SK-N-SH (cell line): ENCODE measurements at regions not wholly inside any gene's neighbourhood (a gene's known extent, or its start where the extent isn't known, plus 50 kb on each side); places are given as distances from the start of the nearest gene placed in this dataset.

Source experiments
- CTCF ChIA-PET: fragments of 300-600, 350-600 bp; formaldehyde crosslinking; extraction: SDS; loops from one replicate; lab custom pipeline; 2021; lab: Yijun Ruan, JAX
- POLR2A ChIA-PET: fragments of 350-600 bp; sonication (Branson Sonifier 250); formaldehyde crosslinking; extraction: SDS; loops from one replicate; lab custom pipeline; 2020; ENCODE audit warnings: antibody characterized with exemption, inconsistent platforms; lab: Yijun Ruan, JAX
- DNase-seq: peaks from one replicate; pipeline ENCODE4 v3.0.0; 2012
- H2AFZ ChIP-seq: fragments of 200-600 bp; sonication (generic); 2 replicates; pipeline ENCODE4 v1.8.1; 2016; ENCODE audit warnings: antibody characterized with exemption, mild to moderate bottlenecking, low read depth
- H3F3A ChIP-seq: fragments of 200-600 bp; sonication (generic); replicated peaks from 2 replicates; pipeline ENCODE3; 2016; ENCODE audit warnings: antibody characterized with exemption, mild to moderate bottlenecking; ENCODE audit not compliant: insufficient read depth
- H3K27ac ChIP-seq, 2 experiments: fragments of 200-500 bp in 1 of 2; fragments of 200-600 bp in 1 of 2; sonication (Bioruptor generic) in 1 of 2; sonication (generic), shearing (Covaris generic) in 1 of 2; 2 replicates each; pipeline versions ENCODE4 v1.5.1 to v1.6.1; 2014 to 2016; ENCODE audit warnings: low read depth in 2 of 2, inconsistent platforms in 1 of 2, low read length in 1 of 2, mild to moderate bottlenecking in 1 of 2, mixed read lengths in 1 of 2
- H3K27me3 ChIP-seq: fragments of 200-600 bp; sonication (generic), shearing (Covaris generic); 2 replicates; pipeline ENCODE4 v1.6.1; 2016; ENCODE audit warnings: mixed run types; ENCODE audit not compliant: insufficient read depth
- H3K36me3 ChIP-seq, 2 experiments: fragments of 200-500 bp in 1 of 2; fragments of 200-600 bp in 1 of 2; sonication (Bioruptor generic) in 1 of 2; sonication (generic) in 1 of 2; replicated peaks in 1 of 2; 2 replicates each; pipeline versions ENCODE3 to v1.5.1; 2014 to 2016; ENCODE audit warnings: low read length in 1 of 2, mild to moderate bottlenecking in 1 of 2; ENCODE audit not compliant: insufficient read depth in 2 of 2, control insufficient read depth in 1 of 2
- H3K4me1 ChIP-seq, 2 experiments: fragments of 200-500 bp in 1 of 2; fragments of 200-600 bp in 1 of 2; sonication (Bioruptor generic) in 1 of 2; sonication (generic), shearing (Covaris generic) in 1 of 2; 2 replicates each; pipeline versions ENCODE4 v1.5.1 to v1.6.1; 2014 to 2016; ENCODE audit warnings: low read depth in 1 of 2, low read length in 1 of 2, mixed run types in 1 of 2; ENCODE audit not compliant: insufficient read depth in 2 of 2, control insufficient read depth in 1 of 2
- H3K4me2 ChIP-seq: fragments of 200-600 bp; sonication (generic), shearing (Covaris generic); 2 replicates; pipeline ENCODE4 v1.6.1; 2017; ENCODE audit warnings: mixed run types
- H3K4me3 ChIP-seq, 2 experiments: fragments of 200-500 bp in 1 of 2; fragments of 200-600 bp in 1 of 2; sonication (Bioruptor generic) in 1 of 2; sonication (generic), shearing (Covaris generic) in 1 of 2; 2 replicates each; pipeline versions ENCODE4 v1.5.1 to v1.8.1; 2014 to 2016; ENCODE audit warnings: low read depth in 2 of 2, inconsistent platforms in 1 of 2, low read length in 1 of 2, mild to moderate bottlenecking in 1 of 2, mixed read lengths in 1 of 2, moderate library complexity in 1 of 2
- H3K79me2 ChIP-seq: fragments of 200-600 bp; sonication (generic); 2 replicates; pipeline ENCODE4 v1.8.1; 2017; ENCODE audit warnings: mild to moderate bottlenecking; ENCODE audit not compliant: insufficient read depth
- H3K9ac ChIP-seq: fragments of 200-600 bp; sonication (generic); 2 replicates; pipeline ENCODE4 v1.6.1; 2017; ENCODE audit warnings: mixed run types
- H3K9me2 ChIP-seq: fragments of 200-600 bp; sonication (generic); 2 replicates; pipeline ENCODE4 v1.6.1; 2017; ENCODE audit warnings: mixed run types
- H3K9me3 ChIP-seq: fragments of 200-600 bp; sonication (generic); 2 replicates; pipeline ENCODE4 v1.6.1; 2017; ENCODE audit warnings: mixed run types, mild to moderate bottlenecking, moderate library complexity
- H4K20me1 ChIP-seq: fragments of 200-600 bp; sonication (generic); 2 replicates; pipeline ENCODE4 v1.6.1; 2017; ENCODE audit warnings: mild to moderate bottlenecking, mixed run types; ENCODE audit not compliant: insufficient read depth
- CHD2 ChIP-seq: fragments of 150-350 bp; IDR thresholded peaks from 2 replicates; pipeline ENCODE4 v1.6.1; 2018; ENCODE audit warnings: low read length; ENCODE audit not compliant: partially characterized antibody
- CTCF ChIP-seq: fragments of 200-600 bp; sonication (generic); IDR thresholded peaks from 2 replicates; pipeline ENCODE4 v1.6.1; 2017; ENCODE audit warnings: antibody characterized with exemption, mild to moderate bottlenecking, moderate library complexity
- ELF1 ChIP-seq: IDR thresholded peaks from 2 replicates; pipeline ENCODE4 v1.4.0; 2012
- FOSL2 ChIP-seq: IDR thresholded peaks from 2 replicates; pipeline ENCODE4 v1.4.0; 2012; ENCODE audit warnings: low read depth, mild to moderate bottlenecking, moderate library complexity, borderline replicate concordance
- MXI1 ChIP-seq: IDR thresholded peaks from 2 replicates; pipeline ENCODE4 v1.6.1; 2012; ENCODE audit warnings: mild to moderate bottlenecking, low read depth, low read length, improper control_type of control experiment
- PBX3 ChIP-seq: IDR thresholded peaks from 2 replicates; pipeline ENCODE4; 2012
- POLR2AphosphoS5 ChIP-seq: IDR thresholded peaks from 2 replicates; pipeline ENCODE4 v1.6.1; 2012; ENCODE audit warnings: low read depth, low read length
- TCF12 ChIP-seq: IDR thresholded peaks from 2 replicates; pipeline ENCODE4 v1.4.0; 2012
- YY1 ChIP-seq: IDR thresholded peaks from 2 replicates; pipeline ENCODE4 v1.4.0; 2012; ENCODE audit warnings: low read depth, mild to moderate bottlenecking
- WGBS: methylation state at CpG from one replicate; pipeline ENCODE4 v1.1.6; 2017; ENCODE audit warnings: low lambda C conversion rate; 5-methylcytosine and 5-hydroxymethylcytosine counted together
- TF ChIP-seq, protein P1 (sequence below): IDR thresholded peaks from 2 replicates; pipeline ENCODE4 v1.4.0; 2012; ENCODE audit warnings: low read depth, borderline replicate concordance

GRCh38 chr2:120539937-120540718 lies 194.2 kb downstream of the INHBB start:
- Histone ChIP-seq H3K4me1 (peaks cover 0 to 18% of the 10 kb centered on the region in 2 experiments; a peak in 1 of 4 replicates), H3K9me2 (no peaks in the 10 kb centered on the region), H3K27ac (no peak overlapping the region), H3K27me3 (0 out of 2 replicates have a peak, but pooled peaks cover 7% of the 10 kb centered on the region), H3K9ac (no peak overlapping the region), H3K4me2 (no peak overlapping the region), H4K20me1 (no peaks in the 10 kb centered on the region), H3K36me3 (no peaks in the 10 kb centered on the region), H3K9me3 (no peaks in the 10 kb centered on the region), H3K79me2 (no peaks in the 10 kb centered on the region)
- POLR2A ChIA-PET: no interaction called here
- TF ChIP-seq CTCF: no peak
- TF ChIP-seq PBX3: peak; percentile 62
- no peak for TF ChIP-seq YY1
- TF ChIP-seq, protein P1, sequence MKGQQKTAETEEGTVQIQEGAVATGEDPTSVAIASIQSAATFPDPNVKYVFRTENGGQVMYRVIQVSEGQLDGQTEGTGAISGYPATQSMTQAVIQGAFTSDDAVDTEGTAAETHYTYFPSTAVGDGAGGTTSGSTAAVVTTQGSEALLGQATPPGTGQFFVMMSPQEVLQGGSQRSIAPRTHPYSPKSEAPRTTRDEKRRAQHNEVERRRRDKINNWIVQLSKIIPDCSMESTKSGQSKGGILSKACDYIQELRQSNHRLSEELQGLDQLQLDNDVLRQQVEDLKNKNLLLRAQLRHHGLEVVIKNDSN: no peak
- TF ChIP-seq TCF12: peak; percentile 28; the same call in 1 of the 2 replicates
- no peak for TF ChIP-seq MXI1
- no peak for TF ChIP-seq CHD2
- TF ChIP-seq, all 33 proteins: peak for 2
- peak; percentile 45 for DNase-seq
- no peak overlapping the region for H2AFZ ChIP-seq
- H3F3A ChIP-seq: no peaks in the 10 kb centered on the region
- no peak overlapping the region for H3K4me3 ChIP-seq
- 48% methylated on average over 9 of the region's 17 CpGs for WGBS
- CTCF ChIA-PET: no interaction called here

DNA sequence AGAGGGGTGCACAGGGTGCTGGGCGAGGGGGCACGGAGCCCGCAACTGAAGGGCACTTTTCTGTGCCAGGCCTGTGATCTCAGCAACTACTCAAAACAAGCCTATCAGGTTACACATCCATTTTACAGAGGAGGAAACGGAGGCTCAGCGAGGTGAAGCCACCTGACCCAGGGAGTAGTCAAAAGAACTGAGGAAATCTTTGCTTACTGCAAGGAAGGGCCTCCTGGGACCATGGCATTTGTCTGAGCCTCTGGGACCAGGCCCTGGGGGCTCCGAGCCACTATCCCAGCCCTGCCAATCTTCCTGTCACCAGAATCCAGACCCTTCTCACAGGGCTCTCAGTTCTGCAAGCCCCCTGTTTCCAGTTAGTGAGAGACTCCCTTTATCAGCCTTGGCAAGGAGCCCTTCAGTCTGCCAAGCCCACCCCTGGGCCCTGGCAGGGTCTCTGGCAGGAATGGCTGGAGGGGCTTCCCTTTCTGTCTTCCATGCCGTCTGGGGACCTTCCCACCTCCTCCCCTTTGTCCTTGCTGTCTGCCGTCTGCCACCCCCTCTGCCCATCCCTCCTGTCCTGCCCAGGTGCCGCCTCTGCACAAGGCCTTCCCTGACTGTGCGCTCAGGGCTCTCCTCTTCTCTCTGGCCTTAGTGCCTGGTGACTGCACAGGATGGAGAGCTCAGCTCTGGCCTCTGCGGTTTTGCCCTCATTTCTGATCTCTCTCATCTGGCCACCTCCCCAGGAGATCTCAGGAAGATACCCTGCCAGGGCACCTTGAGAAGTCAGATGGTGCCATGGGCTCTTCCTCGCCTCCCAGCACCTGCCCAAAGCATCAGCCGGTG lies 194.7 kb upstream of the GLI2 start:
- CTCF ChIA-PET: no interaction called here
- no peaks in the 10 kb centered on the region for H3K36me3 ChIP-seq
- peaks cover 0 to 18% of the 10 kb centered on the region in 2 experiments; a peak in 1 of 4 replicates for H3K4me1 ChIP-seq
- 54% methylated on average over 11 of the region's 13 CpGs for WGBS
- no peak overlapping the region for H3K4me3 ChIP-seq
- H2AFZ ChIP-seq: no peak overlapping the region
- H4K20me1 ChIP-seq: no peaks in the 10 kb centered on the region
- no peaks in the 10 kb centered on the region for H3K9me2 ChIP-seq
- DNase-seq: peak; percentile 51
- TF ChIP-seq FOSL2 (no peak), POLR2AphosphoS5 (no peak), ELF1 (no peak)
- H3K27ac ChIP-seq: no peak overlapping the region
- no peaks in the 10 kb centered on the region for H3F3A ChIP-seq
- no peak overlapping the region for H3K4me2 ChIP-seq
- no peaks in the 10 kb centered on the region for H3K79me2 ChIP-seq
- POLR2A ChIA-PET: no interaction called here
- no peak overlapping the region for H3K9ac ChIP-seq
- H3K9me3 ChIP-seq: no peaks in the 10 kb centered on the region
- 0 out of 2 replicates have a peak, but pooled peaks cover 7% of the 10 kb centered on the region for H3K27me3 ChIP-seq
